Occipital lobe (tissue), 1 donor: ENCODE measurements at regions not wholly inside any gene's neighbourhood (a gene's known extent, or its start where the extent isn't known, plus 50 kb on each side); places are given as distances from the start of the nearest gene placed in this dataset.

ENCODE experiments used
- DNase-seq: peaks from one replicate; lab custom pipeline; 2025; lab: John Stamatoyannopoulos, UW

- no peak for DNase-seq
These were observed 115.6 kb downstream of the IRS2 start for GRCh38 chr13:109670776-109671175.

GRCh38 chr13:109669956-109670355 lies 116.4 kb downstream of the IRS2 start:
- no peak for DNase-seq

GRCh38 chr13:109669234-109669612 lies 117.2 kb downstream of the IRS2 start:
- no peak for DNase-seq

GRCh38 chr13:109668433-109669233 lies 117.8 kb downstream of the IRS2 start:
- DNase-seq = no peak

GRCh38 chr13:109667807-109668291 lies 118.5 kb downstream of the IRS2 start:
- no peak for DNase-seq

GRCh38 chr13:109667056-109667455 lies 119.3 kb downstream of the IRS2 start:
- no peak for DNase-seq

GRCh38 chr13:109666656-109667055 lies 119.7 kb downstream of the IRS2 start:
- no peak for DNase-seq

- DNase-seq = no peak
These were observed 120.6 kb downstream of the IRS2 start for GRCh38 chr13:109665781-109666249.

GRCh38 chr13:109665240-109665639 lies 121.1 kb downstream of the IRS2 start:
- DNase-seq = no peak

- no peak for DNase-seq
These were observed 129.0 kb downstream of the IRS2 start for GRCh38 chr13:109657395-109657794.

- no peak for DNase-seq
These were observed 130.2 kb downstream of the IRS2 start for GRCh38 chr13:109656206-109656605.

GRCh38 chr13:109655611-109656010 lies 130.8 kb downstream of the IRS2 start:
- no peak for DNase-seq

- DNase-seq = no peak
These were observed 131.2 kb downstream of the IRS2 start for GRCh38 chr13:109655206-109655600.

- no peak for DNase-seq
These were observed 131.8 kb downstream of the IRS2 start for GRCh38 chr13:109654341-109655205.

- no peak for DNase-seq
These were observed 133.9 kb downstream of the IRS2 start for GRCh38 chr13:109652531-109652930.

GRCh38 chr13:109651854-109652253 lies 134.5 kb downstream of the IRS2 start:
- no peak for DNase-seq

GRCh38 chr13:109651311-109651710 lies 135.1 kb downstream of the IRS2 start:
- DNase-seq = no peak

GRCh38 chr13:109650861-109651260 lies 135.5 kb downstream of the IRS2 start:
- DNase-seq = no peak

GRCh38 chr13:109649713-109650112 lies 136.7 kb downstream of the IRS2 start:
- no peak for DNase-seq

GRCh38 chr13:109647699-109648098 lies 138.7 kb downstream of the IRS2 start:
- no peak for DNase-seq

- no peak for DNase-seq
These were observed 139.3 kb downstream of the IRS2 start for GRCh38 chr13:109647053-109647452.

- no peak for DNase-seq
These were observed 140.0 kb downstream of the IRS2 start for GRCh38 chr13:109646423-109646822.
